ENCODE measurements at regions not wholly inside any gene's neighbourhood (a gene's known extent, or its start where the extent isn't known, plus 50 kb on each side); places are given as distances from the start of the nearest gene placed in this dataset.

- Histone ChIP-seq H3K4me3 (replicated peaks in 1 of 3; ENCODE audit: insufficient read depth in 1 of 3, low read depth in 2 of 3, low read length in 3 of 3) (no peak overlapping the region), H3K36me3 (replicated peaks in 1 of 2; ENCODE audit: control insufficient read depth in 1 of 2, insufficient read depth in 2 of 2, low read length in 2 of 2) (no peaks in the 10 kb centered on the region), H3K4me1 (ENCODE audit: insufficient read depth, low read length) (no peaks in the 10 kb centered on the region), H4K20me1 (ENCODE audit: insufficient read depth, low read length) (no peaks in the 10 kb centered on the region), H3K9ac (ENCODE audit: insufficient read depth, low read depth, low read length) (no peak overlapping the region), H2AFZ (ENCODE audit: low read length) (no peak overlapping the region), H3K4me2 (ENCODE audit: low read depth, low read length) (no peak overlapping the region), H3K27ac (ENCODE audit: extremely low read length, insufficient read depth, low read length) (no peak overlapping the region), H3K79me2 (ENCODE audit: insufficient read depth, low read length) (no peaks in the 10 kb centered on the region), H3K27me3 (ENCODE audit: control insufficient read depth in 1 of 2, insufficient read depth in 2 of 2, low read length in 2 of 2) (no peaks in the 10 kb centered on the region), H3K9me3 (ENCODE audit: low read length) (no peaks in the 10 kb centered on the region)
- no TSS peak for BruUV-seq (replicated peaks)
- in situ Hi-C loops (cut with HindIII; ENCODE audit: extremely low pct_ligation_motif_present, low pct_unique_long_range_greater_than_20kb): no loop called here
- intact Hi-C loops (cut with micrococcal nuclease; ENCODE audit: unreplicated experiment): no loop called here
- ChIA-PET POLR2A (no interaction called here), CTCF (ENCODE audit: low intra/inter-chr PET ratio, low total read pairs) (no interaction called here)
- no peak for FAIRE-seq
- WGBS (ENCODE audit: low lambda C conversion rate): 98% methylated on average over 1 of the region's 1 CpG
- TF ChIP-seq HNRNPUL1 (IDR thresholded peaks at IDR 0.05; ENCODE audit: low read depth, low read length): no peak
- no peak for TF ChIP-seq ARNTL (CRISPR knock-in tag; IDR thresholded peaks at IDR 0.05)
- TF ChIP-seq SRY (CRISPR knock-in tag; IDR thresholded peaks at IDR 0.05): no peak
- no peak for TF ChIP-seq SAFB2 (CRISPR knock-in tag; IDR thresholded peaks at IDR 0.05; ENCODE audit: borderline replicate concordance, low read depth)
- no peak for TF ChIP-seq PHF20 (CRISPR knock-in tag; IDR thresholded peaks at IDR 0.05)
- no peak for DNase-seq (ENCODE audit: low spot score)
- no peak for ATAC-seq
These were observed 201.8 kb downstream of the OSR1 start for GRCh38 chr2:19156646-19157045.

- no peaks in the 10 kb centered on the region for H3K36me3 ChIP-seq (replicated peaks in 1 of 2; ENCODE audit: control insufficient read depth in 1 of 2, insufficient read depth in 2 of 2, low read length in 2 of 2)
- H3K27ac ChIP-seq (ENCODE audit: extremely low read length, insufficient read depth, low read length): no peak overlapping the region
- H3K27me3 ChIP-seq (ENCODE audit: control insufficient read depth in 1 of 2, insufficient read depth in 2 of 2, low read length in 2 of 2): no peaks in the 10 kb centered on the region
- H4K20me1 ChIP-seq (ENCODE audit: insufficient read depth, low read length): no peaks in the 10 kb centered on the region
- H3K4me3 ChIP-seq (replicated peaks in 1 of 3; ENCODE audit: insufficient read depth in 1 of 3, low read depth in 2 of 3, low read length in 3 of 3): no peak overlapping the region
- BruUV-seq (replicated peaks): no TSS peak
- DNase-seq (ENCODE audit: low spot score) (no peak), ATAC-seq (no peak), FAIRE-seq (no peak)
- no peaks in the 10 kb centered on the region for H3K4me1 ChIP-seq (ENCODE audit: insufficient read depth, low read length)
- peaks cover 23% of the 10 kb centered on the region for H3K9me3 ChIP-seq (ENCODE audit: low read length)
- 8% methylated on average over 2 of the region's 2 CpGs for WGBS (ENCODE audit: low lambda C conversion rate)
- CTCF ChIA-PET (ENCODE audit: low intra/inter-chr PET ratio, low total read pairs): no interaction called here
- in situ Hi-C loops (cut with HindIII; ENCODE audit: extremely low pct_ligation_motif_present, low pct_unique_long_range_greater_than_20kb): no loop called here
- POLR2A ChIA-PET: no interaction called here
- H3K79me2 ChIP-seq (ENCODE audit: insufficient read depth, low read length): no peaks in the 10 kb centered on the region
- no peak overlapping the region for H3K4me2 ChIP-seq (ENCODE audit: low read depth, low read length)
- H2AFZ ChIP-seq (ENCODE audit: low read length): no peak overlapping the region
- intact Hi-C loops (cut with micrococcal nuclease; ENCODE audit: unreplicated experiment): no loop called here
- no peak overlapping the region for H3K9ac ChIP-seq (ENCODE audit: insufficient read depth, low read depth, low read length)
- no peak for TF ChIP-seq MTF1 (CRISPR knock-in tag; IDR thresholded peaks at IDR 0.05)
- no peak for TF ChIP-seq TEAD2 (CRISPR knock-in tag; IDR thresholded peaks at IDR 0.05)
- TF ChIP-seq GRHL1 (CRISPR knock-in tag; conservative IDR thresholded peaks at IDR 0.05): no peak
- TF ChIP-seq NKX3-1 (CRISPR knock-in tag; IDR thresholded peaks at IDR 0.05): no peak
- TF ChIP-seq MIER3 (CRISPR knock-in tag; IDR thresholded peaks at IDR 0.05; ENCODE audit: borderline replicate concordance): no peak
- no peak for TF ChIP-seq RFXAP (CRISPR knock-in tag; IDR thresholded peaks at IDR 0.05; ENCODE audit: borderline replicate concordance)
- no peak for TF ChIP-seq FOXP4 (CRISPR knock-in tag; IDR thresholded peaks at IDR 0.05)
- TF ChIP-seq ZNF841 (CRISPR knock-in tag; IDR thresholded peaks at IDR 0.05; ENCODE audit: borderline replicate concordance): no peak
- no peak for TF ChIP-seq BRF2 (CRISPR knock-in tag; IDR thresholded peaks at IDR 0.05)
- no peak for TF ChIP-seq ZNF33A (CRISPR knock-in tag; IDR thresholded peaks at IDR 0.05; ENCODE audit: borderline replicate concordance)
- no peak for TF ChIP-seq ZNF564 (CRISPR knock-in tag; IDR thresholded peaks at IDR 0.05)
- no peak for TF ChIP-seq ZNF678 (CRISPR knock-in tag; IDR thresholded peaks at IDR 0.05)
These were observed 207.7 kb downstream of the OSR1 start for GRCh38 chr2:19150726-19151125.
